Upper lobe of left lung (tissue), 4 donors: ENCODE measurements at regions not wholly inside any gene's neighbourhood (a gene's known extent, or its start where the extent isn't known, plus 50 kb on each side); places are given as distances from the start of the nearest gene placed in this dataset.

Experiments
- EP300 ChIP-seq, 4 donors: sonication (generic); formaldehyde crosslinking; IDR thresholded peaks; one replicate each; pipeline ENCODE4 v1.5.1; 2017; ENCODE audit warnings: antibody characterized with exemption in 4 of 4, control low read depth in 2 of 4
- POLR2A ChIP-seq, 4 donors: fragments of 450-650 bp; IDR thresholded peaks; one replicate each; pipeline ENCODE4 v1.5.1; 2016 to 2017; ENCODE audit warnings: antibody characterized with exemption in 4 of 4, mild to moderate bottlenecking in 2 of 4
- POLR2AphosphoS5 ChIP-seq, 2 donors: sonication (generic); formaldehyde crosslinking; IDR thresholded peaks; one replicate each; pipeline ENCODE4 v1.5.1; 2017; ENCODE audit warnings: antibody characterized with exemption in 2 of 2
- TF ChIP-seq, protein P1 (sequence below), 6 experiments: fragments of 450-650 bp in 4 of 6; fragments of 200-600 bp in 2 of 6; sonication (generic) in 2 of 6; IDR thresholded peaks; one replicate each; pipeline ENCODE4 v1.5.1; 2016 to 2019; ENCODE audit warnings: antibody characterized with exemption in 6 of 6

DNA sequence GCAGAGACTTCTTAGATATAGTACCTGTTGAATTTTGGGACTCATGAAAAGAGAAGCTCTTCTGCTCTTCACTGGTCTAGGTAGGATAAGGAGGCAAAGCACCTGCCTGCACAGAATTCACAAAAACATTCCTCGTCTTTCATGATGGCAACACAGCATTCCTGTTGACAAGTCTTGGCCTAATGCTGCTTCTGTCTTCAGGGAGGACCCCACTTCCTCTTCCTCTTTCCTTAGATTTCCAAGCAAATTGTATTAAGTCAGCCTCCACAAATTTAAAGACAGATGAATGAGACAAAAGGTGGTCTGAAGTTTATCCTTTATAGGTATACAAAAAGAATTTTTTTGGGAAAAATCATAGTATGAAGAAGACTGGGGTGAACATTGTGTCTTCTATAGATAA, 64.9 kb downstream of the DNAJB9 start:
- TF ChIP-seq POLR2A (IDR thresholded peaks at IDR 0.05) (no peak), EP300 (IDR thresholded peaks at IDR 0.05) (no peak), POLR2AphosphoS5 (IDR thresholded peaks at IDR 0.05) (no peak)
- TF ChIP-seq, protein P1, sequence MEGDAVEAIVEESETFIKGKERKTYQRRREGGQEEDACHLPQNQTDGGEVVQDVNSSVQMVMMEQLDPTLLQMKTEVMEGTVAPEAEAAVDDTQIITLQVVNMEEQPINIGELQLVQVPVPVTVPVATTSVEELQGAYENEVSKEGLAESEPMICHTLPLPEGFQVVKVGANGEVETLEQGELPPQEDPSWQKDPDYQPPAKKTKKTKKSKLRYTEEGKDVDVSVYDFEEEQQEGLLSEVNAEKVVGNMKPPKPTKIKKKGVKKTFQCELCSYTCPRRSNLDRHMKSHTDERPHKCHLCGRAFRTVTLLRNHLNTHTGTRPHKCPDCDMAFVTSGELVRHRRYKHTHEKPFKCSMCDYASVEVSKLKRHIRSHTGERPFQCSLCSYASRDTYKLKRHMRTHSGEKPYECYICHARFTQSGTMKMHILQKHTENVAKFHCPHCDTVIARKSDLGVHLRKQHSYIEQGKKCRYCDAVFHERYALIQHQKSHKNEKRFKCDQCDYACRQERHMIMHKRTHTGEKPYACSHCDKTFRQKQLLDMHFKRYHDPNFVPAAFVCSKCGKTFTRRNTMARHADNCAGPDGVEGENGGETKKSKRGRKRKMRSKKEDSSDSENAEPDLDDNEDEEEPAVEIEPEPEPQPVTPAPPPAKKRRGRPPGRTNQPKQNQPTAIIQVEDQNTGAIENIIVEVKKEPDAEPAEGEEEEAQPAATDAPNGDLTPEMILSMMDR (IDR thresholded peaks at IDR 0.05) = no peak
